ENCODE measurements at regions not wholly inside any gene's neighbourhood (a gene's known extent, or its start where the extent isn't known, plus 50 kb on each side); places are given as distances from the start of the nearest gene placed in this dataset.

DNA sequence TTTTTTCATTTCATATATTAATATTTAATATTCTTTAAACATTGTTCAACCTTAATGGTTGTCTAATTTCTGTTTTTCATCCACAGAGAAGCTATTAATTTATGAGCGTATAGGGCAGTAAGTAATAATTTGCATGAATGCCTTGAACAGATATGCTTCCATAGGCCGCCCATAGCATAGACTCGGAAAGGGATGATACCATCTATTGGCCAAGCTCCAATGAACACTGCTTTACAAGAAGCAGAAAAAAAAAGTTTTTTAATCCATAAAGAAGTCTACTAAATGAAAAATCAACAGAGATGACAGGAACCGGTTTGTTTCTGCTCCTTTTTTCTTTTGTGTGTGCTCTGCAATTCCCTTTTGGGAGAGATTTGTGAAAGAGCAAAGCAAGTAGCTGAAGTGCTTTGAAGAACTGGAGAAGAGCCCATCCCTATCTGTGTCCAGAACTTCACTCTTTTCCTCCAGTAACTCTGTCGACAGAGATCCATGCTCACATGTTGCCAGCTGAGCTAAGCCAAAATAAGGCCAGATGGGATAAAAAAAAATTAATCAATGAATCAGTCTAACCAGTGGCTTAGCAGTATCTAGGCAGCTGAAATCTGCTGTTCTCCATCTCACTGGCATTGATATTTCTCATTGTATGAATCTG, 215.9 kb upstream of the SOX21 start:
- WGBS, 2 experiments (ENCODE audit: insufficient coverage in 1 of 2, insufficient read length in 1 of 2): 94 to 95% methylated on average over 5 of the region's 5 CpGs
- H3K27me3 Mint-ChIP-seq (ENCODE audit: insufficient read depth): peaks cover 2% of the 10 kb centered on the region
- Histone ChIP-seq H3K27ac (ENCODE audit: low read depth, low read length) (no peak overlapping the region), H3K4me1 (ENCODE audit: control insufficient read depth, insufficient read depth, low read length) (no peaks in the 10 kb centered on the region), H3K36me3 (ENCODE audit: control insufficient read depth, insufficient read depth, low read length) (no peaks in the 10 kb centered on the region), H3K4me3 (ENCODE audit: low read length) (no peak overlapping the region), H3K9me3 (ENCODE audit: control insufficient read depth, low read length) (peaks cover 7% of the 10 kb centered on the region), H3K27me3 (ENCODE audit: control insufficient read depth, insufficient read depth, low read length, poor library complexity, severe bottlenecking) (no peaks in the 10 kb centered on the region), H3K9ac (ENCODE audit: extremely low read depth, low read length, poor library complexity, severe bottlenecking) (no peak overlapping the region)
- TF ChIP-seq CTCF (conservative IDR thresholded peaks at IDR 0.05): no peak
- no peak overlapping the region for H3K27ac Mint-ChIP-seq
- H3K36me3 Mint-ChIP-seq (ENCODE audit: low read depth): no peaks in the 10 kb centered on the region
- no peaks in the 10 kb centered on the region for H3K9me3 Mint-ChIP-seq
- no peaks in the 10 kb centered on the region for H3K4me1 Mint-ChIP-seq
- no peak overlapping the region for H3K4me3 Mint-ChIP-seq
- DNase-seq: no peak

DNA sequence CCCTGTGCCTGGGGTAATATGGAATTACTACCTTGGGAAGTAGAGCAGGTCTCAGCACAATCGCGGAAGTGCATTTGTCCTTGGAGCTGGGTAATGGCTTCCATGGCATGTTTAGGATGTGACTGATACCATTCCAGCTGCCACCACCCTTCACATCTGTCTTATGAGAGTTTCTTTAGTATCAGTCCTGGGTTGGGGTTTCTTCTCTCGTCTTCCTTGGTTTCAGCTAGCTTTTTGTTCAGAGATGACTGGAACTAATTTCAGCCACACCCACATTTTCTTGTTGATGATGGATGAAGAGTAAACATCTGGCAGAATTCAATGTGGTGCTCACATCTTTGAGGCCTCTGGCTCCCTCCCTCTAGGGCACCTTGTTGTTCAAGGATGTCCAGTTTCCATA, 212.9 kb upstream of the SOX21 start:
- Mint-ChIP-seq H3K4me1 (no peaks in the 10 kb centered on the region), H3K27me3 (ENCODE audit: insufficient read depth) (peaks cover 2% of the 10 kb centered on the region), H3K36me3 (ENCODE audit: low read depth) (no peaks in the 10 kb centered on the region), H3K27ac (no peak overlapping the region), H3K9me3 (no peaks in the 10 kb centered on the region), H3K4me3 (no peak overlapping the region)
- no peak for DNase-seq
- no peak for TF ChIP-seq CTCF (conservative IDR thresholded peaks at IDR 0.05)
- H3K4me3 ChIP-seq (ENCODE audit: low read length): no peak overlapping the region
- no peaks in the 10 kb centered on the region for H3K27me3 ChIP-seq (ENCODE audit: control insufficient read depth, insufficient read depth, low read length, poor library complexity, severe bottlenecking)
- H3K4me1 ChIP-seq (ENCODE audit: control insufficient read depth, insufficient read depth, low read length): peaks cover 3% of the 10 kb centered on the region
- no peak overlapping the region for H3K27ac ChIP-seq (ENCODE audit: low read depth, low read length)
- WGBS, 2 experiments (ENCODE audit: insufficient coverage in 1 of 2, insufficient read length in 1 of 2): 67% methylated on average over 3 of the region's 3 CpGs; no CpG with 5 or more reads in 1 of the 2 experiments
- H3K36me3 ChIP-seq (ENCODE audit: control insufficient read depth, insufficient read depth, low read length): no peaks in the 10 kb centered on the region
- H3K9ac ChIP-seq (ENCODE audit: extremely low read depth, low read length, poor library complexity, severe bottlenecking): no peak overlapping the region
- H3K9me3 ChIP-seq (ENCODE audit: control insufficient read depth, low read length): no peaks in the 10 kb centered on the region

DNA sequence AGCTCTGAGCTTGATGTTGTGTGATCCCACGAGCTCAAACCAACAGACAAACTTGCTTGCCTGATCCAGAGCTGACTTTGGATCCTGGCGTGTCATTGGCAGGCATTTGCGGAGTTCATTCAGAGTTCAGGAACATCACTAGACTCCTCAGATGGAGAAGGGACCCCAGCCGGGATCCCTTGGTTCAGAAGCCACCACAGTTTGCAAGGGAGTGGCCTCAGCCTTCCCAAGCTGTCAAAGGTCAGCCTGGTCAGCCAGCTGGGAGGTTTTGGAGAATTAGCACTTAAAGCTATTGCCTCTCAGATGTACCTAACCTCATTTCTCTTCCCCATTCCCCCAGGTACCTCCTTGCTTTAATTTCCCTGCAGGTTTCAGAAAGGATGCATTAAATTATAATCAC, 208.8 kb upstream of the SOX21 start:
- Histone ChIP-seq H3K4me3 (ENCODE audit: low read length) (no peak overlapping the region), H3K9ac (ENCODE audit: extremely low read depth, low read length, poor library complexity, severe bottlenecking) (no peak overlapping the region), H3K27ac (ENCODE audit: low read depth, low read length) (no peak overlapping the region), H3K27me3 (ENCODE audit: control insufficient read depth, insufficient read depth, low read length, poor library complexity, severe bottlenecking) (no peaks in the 10 kb centered on the region), H3K9me3 (ENCODE audit: control insufficient read depth, low read length) (no peaks in the 10 kb centered on the region), H3K36me3 (ENCODE audit: control insufficient read depth, insufficient read depth, low read length) (no peaks in the 10 kb centered on the region), H3K4me1 (ENCODE audit: control insufficient read depth, insufficient read depth, low read length) (peaks cover 3% of the 10 kb centered on the region)
- DNase-seq: no peak
- no peaks in the 10 kb centered on the region for H3K36me3 Mint-ChIP-seq (ENCODE audit: low read depth)
- H3K4me1 Mint-ChIP-seq: no peaks in the 10 kb centered on the region
- H3K27ac Mint-ChIP-seq: no peak overlapping the region
- no peaks in the 10 kb centered on the region for H3K9me3 Mint-ChIP-seq
- H3K4me3 Mint-ChIP-seq: no peak overlapping the region
- WGBS, 2 experiments (ENCODE audit: insufficient coverage in 1 of 2, insufficient read length in 1 of 2): 80 to 90% methylated on average over 3 to 4 of the region's 4 CpGs
- peaks cover 2% of the 10 kb centered on the region for H3K27me3 Mint-ChIP-seq (ENCODE audit: insufficient read depth)
- no peak for TF ChIP-seq CTCF (conservative IDR thresholded peaks at IDR 0.05)
